ENCODE measurements at regions not wholly inside any gene's neighbourhood (a gene's known extent, or its start where the extent isn't known, plus 50 kb on each side); places are given as distances from the start of the nearest gene placed in this dataset.
A peak's percentile ranks its signal among the peaks of the same experiment; 100 is the strongest.

GRCh38 chr5:104815212-104815611, 1252.6 kb upstream of the NUDT12 start:
- TF ChIP-seq EZH2 (IDR thresholded peaks at IDR 0.05; ENCODE audit: borderline replicate concordance, low read length) = no peak
- TF ChIP-seq CTCF (IDR thresholded peaks at IDR 0.05; ENCODE audit: low read length) = no peak
- Histone ChIP-seq H3K27me3 (ENCODE audit: insufficient read depth, low read length) (no peaks in the 10 kb centered on the region), H2AFZ (ENCODE audit: low read length) (no peak overlapping the region)

GRCh38 chr5:104800440-104801048, 1238.0 kb upstream of the NUDT12 start:
- Histone ChIP-seq H3F3A (ENCODE audit: insufficient read depth, low read length) (no peaks in the 10 kb centered on the region), H3K4me2 (ENCODE audit: low read length) (no peak overlapping the region), H3K27me3 (ENCODE audit: insufficient read depth, low read length) (no peaks in the 10 kb centered on the region), H2AFZ (ENCODE audit: low read length) (no peak overlapping the region), H3K79me2 (ENCODE audit: insufficient read depth, low read length) (no peaks in the 10 kb centered on the region), H3K4me3 (ENCODE audit: low read depth, low read length, poor library complexity, severe bottlenecking) (no peak overlapping the region), H3K4me1 (ENCODE audit: insufficient read depth, low read length, severe bottlenecking) (no peaks in the 10 kb centered on the region), H4K20me1 (ENCODE audit: insufficient read depth, low read length) (no peaks in the 10 kb centered on the region), H3K9me3 (ENCODE audit: low read length) (no peaks in the 10 kb centered on the region), H3K9me2 (ENCODE audit: low read depth, low read length) (no peaks in the 10 kb centered on the region), H3K27ac (ENCODE audit: low read depth, low read length, poor library complexity, severe bottlenecking) (no peak overlapping the region), H3K36me3 (ENCODE audit: insufficient read depth, low read length) (no peaks in the 10 kb centered on the region), H3K9ac (ENCODE audit: low read length) (no peak overlapping the region)
- TF ChIP-seq EZH2 (IDR thresholded peaks at IDR 0.05; ENCODE audit: borderline replicate concordance, low read length) (no peak), CTCF (IDR thresholded peaks at IDR 0.05; ENCODE audit: low read length) (peak; percentile 78)

More at GRCh38 chr5:104815212-104815611, 1252.6 kb upstream of the NUDT12 start:
- H3K9me2 ChIP-seq (ENCODE audit: low read depth, low read length) = no peaks in the 10 kb centered on the region
- no peaks in the 10 kb centered on the region for H4K20me1 ChIP-seq (ENCODE audit: insufficient read depth, low read length)
- no peaks in the 10 kb centered on the region for H3K79me2 ChIP-seq (ENCODE audit: insufficient read depth, low read length)
- H3K27ac ChIP-seq (ENCODE audit: low read depth, low read length, poor library complexity, severe bottlenecking) = no peak overlapping the region
- H3K4me3 ChIP-seq (ENCODE audit: low read depth, low read length, poor library complexity, severe bottlenecking) = no peak overlapping the region
- H3K4me2 ChIP-seq (ENCODE audit: low read length) = no peak overlapping the region
- no peaks in the 10 kb centered on the region for H3K9me3 ChIP-seq (ENCODE audit: low read length)
- H3K9ac ChIP-seq (ENCODE audit: low read length) = no peak overlapping the region
- no peaks in the 10 kb centered on the region for H3K36me3 ChIP-seq (ENCODE audit: insufficient read depth, low read length)
- H3F3A ChIP-seq (ENCODE audit: insufficient read depth, low read length) = no peaks in the 10 kb centered on the region
- no peaks in the 10 kb centered on the region for H3K4me1 ChIP-seq (ENCODE audit: insufficient read depth, low read length, severe bottlenecking)

GRCh38 chr5:104793755-104794080, 1231.1 kb upstream of the NUDT12 start:
- Histone ChIP-seq H3K9me2 (ENCODE audit: low read depth, low read length) (no peaks in the 10 kb centered on the region), H3K36me3 (ENCODE audit: insufficient read depth, low read length) (no peaks in the 10 kb centered on the region), H2AFZ (ENCODE audit: low read length) (no peak overlapping the region), H3K27ac (ENCODE audit: low read depth, low read length, poor library complexity, severe bottlenecking) (no peak overlapping the region), H3K4me2 (ENCODE audit: low read length) (no peak overlapping the region), H3K27me3 (ENCODE audit: insufficient read depth, low read length) (no peaks in the 10 kb centered on the region), H3K4me1 (ENCODE audit: insufficient read depth, low read length, severe bottlenecking) (no peaks in the 10 kb centered on the region), H3K9ac (ENCODE audit: low read length) (no peak overlapping the region), H4K20me1 (ENCODE audit: insufficient read depth, low read length) (no peaks in the 10 kb centered on the region), H3F3A (ENCODE audit: insufficient read depth, low read length) (no peaks in the 10 kb centered on the region), H3K9me3 (ENCODE audit: low read length) (no peaks in the 10 kb centered on the region), H3K4me3 (ENCODE audit: low read depth, low read length, poor library complexity, severe bottlenecking) (no peak overlapping the region), H3K79me2 (ENCODE audit: insufficient read depth, low read length) (no peaks in the 10 kb centered on the region)
- no peak for TF ChIP-seq EZH2 (IDR thresholded peaks at IDR 0.05; ENCODE audit: borderline replicate concordance, low read length)
- TF ChIP-seq CTCF (IDR thresholded peaks at IDR 0.05; ENCODE audit: low read length) = no peak
